Occipital lobe (tissue), 1 donor: ENCODE measurements at regions not wholly inside any gene's neighbourhood (a gene's known extent, or its start where the extent isn't known, plus 50 kb on each side); places are given as distances from the start of the nearest gene placed in this dataset.

Experiments
- DNase-seq: peaks from one replicate; lab custom pipeline; 2025; lab: John Stamatoyannopoulos, UW

- no peak for DNase-seq
Observed at GRCh38 chr9:118302721-118303120, 598.5 kb downstream of the TLR4 start.

GRCh38 chr9:118303216-118303615 lies 599.0 kb downstream of the TLR4 start:
- no peak for DNase-seq

- no peak for DNase-seq
Observed at GRCh38 chr9:118305331-118305730, 601.1 kb downstream of the TLR4 start.

- no peak for DNase-seq
Observed at GRCh38 chr9:118306801-118307200, 602.6 kb downstream of the TLR4 start.

GRCh38 chr9:118313965-118314364 lies 609.8 kb downstream of the TLR4 start:
- no peak for DNase-seq

- no peak for DNase-seq
Observed at GRCh38 chr9:118316831-118317343, 612.7 kb downstream of the TLR4 start.

GRCh38 chr9:118318770-118319431 lies 614.7 kb downstream of the TLR4 start:
- DNase-seq = peak; percentile 5

- no peak for DNase-seq
Observed at GRCh38 chr9:118321788-118322187, 617.6 kb downstream of the TLR4 start.

- DNase-seq = no peak
Observed at GRCh38 chr9:118324706-118325105, 620.5 kb downstream of the TLR4 start.

GRCh38 chr9:118325757-118326156 lies 621.6 kb downstream of the TLR4 start:
- no peak for DNase-seq

- DNase-seq = no peak
Observed at GRCh38 chr9:118326326-118326725, 622.1 kb downstream of the TLR4 start.

GRCh38 chr9:118330191-118330986 lies 626.2 kb downstream of the TLR4 start:
- DNase-seq = no peak

- peak; percentile 1 for DNase-seq
Observed at GRCh38 chr9:118331622-118332045, 627.4 kb downstream of the TLR4 start.

GRCh38 chr9:118336250-118336942 lies 632.2 kb downstream of the TLR4 start:
- no peak for DNase-seq

- no peak for DNase-seq
Observed at GRCh38 chr9:118336943-118337330, 632.7 kb downstream of the TLR4 start.

GRCh38 chr9:118360036-118360435 lies 655.8 kb downstream of the TLR4 start:
- DNase-seq = no peak

GRCh38 chr9:118362123-118362522 lies 657.9 kb downstream of the TLR4 start:
- DNase-seq = no peak

- no peak for DNase-seq
Observed at GRCh38 chr9:118362596-118362995, 658.4 kb downstream of the TLR4 start.

- DNase-seq = no peak
Observed at GRCh38 chr9:118364266-118365106, 660.3 kb downstream of the TLR4 start.

- DNase-seq = no peak
Observed at GRCh38 chr9:118366228-118366627, 662.0 kb downstream of the TLR4 start.

GRCh38 chr9:118367383-118367782 lies 663.2 kb downstream of the TLR4 start:
- DNase-seq = no peak
